GM13976 (cell line): ENCODE measurements at regions not wholly inside any gene's neighbourhood (a gene's known extent, or its start where the extent isn't known, plus 50 kb on each side); places are given as distances from the start of the nearest gene placed in this dataset.

Experiments used
- DNase-seq: peaks from one replicate; pipeline ENCODE4 v3.0.0; 2012; ENCODE audit warnings: low spot score
- in situ Hi-C: fragments of 300-500 bp; cut with MboI; formaldehyde crosslinking; loops from one replicate; pipeline ENCODE4 v1.12.0; 2022; ENCODE audit warnings: low sequenced_read_pairs, mixed read lengths, inconsistent platforms; ENCODE audit not compliant: unreplicated experiment
- TF ChIP-seq, protein P1 (sequence below): IDR thresholded peaks from 2 replicates; pipeline ENCODE4 v1.5.1; 2012; ENCODE audit warnings: borderline replicate concordance, mild to moderate bottlenecking; ENCODE audit not compliant: insufficient read depth; ENCODE audit errors: extremely low read depth, missing control alignments, control extremely low read depth

- TF ChIP-seq, protein P1, sequence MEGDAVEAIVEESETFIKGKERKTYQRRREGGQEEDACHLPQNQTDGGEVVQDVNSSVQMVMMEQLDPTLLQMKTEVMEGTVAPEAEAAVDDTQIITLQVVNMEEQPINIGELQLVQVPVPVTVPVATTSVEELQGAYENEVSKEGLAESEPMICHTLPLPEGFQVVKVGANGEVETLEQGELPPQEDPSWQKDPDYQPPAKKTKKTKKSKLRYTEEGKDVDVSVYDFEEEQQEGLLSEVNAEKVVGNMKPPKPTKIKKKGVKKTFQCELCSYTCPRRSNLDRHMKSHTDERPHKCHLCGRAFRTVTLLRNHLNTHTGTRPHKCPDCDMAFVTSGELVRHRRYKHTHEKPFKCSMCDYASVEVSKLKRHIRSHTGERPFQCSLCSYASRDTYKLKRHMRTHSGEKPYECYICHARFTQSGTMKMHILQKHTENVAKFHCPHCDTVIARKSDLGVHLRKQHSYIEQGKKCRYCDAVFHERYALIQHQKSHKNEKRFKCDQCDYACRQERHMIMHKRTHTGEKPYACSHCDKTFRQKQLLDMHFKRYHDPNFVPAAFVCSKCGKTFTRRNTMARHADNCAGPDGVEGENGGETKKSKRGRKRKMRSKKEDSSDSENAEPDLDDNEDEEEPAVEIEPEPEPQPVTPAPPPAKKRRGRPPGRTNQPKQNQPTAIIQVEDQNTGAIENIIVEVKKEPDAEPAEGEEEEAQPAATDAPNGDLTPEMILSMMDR, result no peak
- in situ Hi-C loops, result no loop called here
- no peak for DNase-seq
Measured at GRCh38 chr6:1526398-1527072, 83.2 kb upstream of the FOXC1 start.

DNA sequence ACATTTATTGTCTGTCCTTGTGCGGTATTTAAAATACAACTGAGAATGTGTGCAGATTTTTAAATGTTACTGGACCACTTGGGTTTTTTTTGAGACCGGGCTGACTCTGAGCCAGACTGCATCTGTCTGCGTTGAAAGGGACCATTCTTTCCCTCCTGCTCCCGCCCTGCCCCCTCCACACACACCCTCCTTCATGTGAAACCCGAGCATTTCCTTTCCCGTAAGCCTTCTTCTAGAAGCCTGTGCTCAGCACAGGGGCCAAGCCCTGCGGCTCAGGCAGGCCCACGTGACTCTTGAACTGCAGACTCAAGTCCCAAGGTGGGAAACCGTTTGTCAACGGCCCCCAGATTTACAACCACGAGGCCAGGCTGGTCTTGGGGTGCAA lies 82.7 kb upstream of the FOXC1 start:
- no peak for DNase-seq
- TF ChIP-seq, protein P1, result no peak
- in situ Hi-C loops, result no loop called here

DNA sequence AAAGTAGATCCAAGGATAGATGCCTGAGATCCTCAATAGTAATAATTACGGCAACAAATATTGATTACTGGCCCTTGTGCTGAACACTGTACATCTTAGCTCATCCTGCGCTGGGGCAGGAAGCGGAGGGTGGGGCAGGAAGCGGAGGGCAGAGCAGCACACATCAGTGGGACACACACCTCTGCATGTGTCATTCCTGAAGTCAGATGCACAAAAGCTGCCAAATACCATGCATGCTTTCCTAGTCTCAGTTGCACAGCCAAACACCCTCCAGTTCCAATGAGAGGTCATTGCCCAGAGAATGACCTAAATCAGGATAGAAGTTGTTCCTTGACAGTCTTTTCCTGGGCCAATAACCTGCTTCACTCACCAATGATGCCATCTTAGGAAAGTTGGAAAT lies 74.4 kb upstream of the FOXC1 start:
- in situ Hi-C loops, result no loop called here
- DNase-seq, result no peak
- TF ChIP-seq, protein P1, result no peak

GRCh38 chr6:1536526-1537429 lies 72.9 kb upstream of the FOXC1 start:
- in situ Hi-C loops, result no loop called here
- DNase-seq, result no peak
- TF ChIP-seq, protein P1, result no peak

DNA sequence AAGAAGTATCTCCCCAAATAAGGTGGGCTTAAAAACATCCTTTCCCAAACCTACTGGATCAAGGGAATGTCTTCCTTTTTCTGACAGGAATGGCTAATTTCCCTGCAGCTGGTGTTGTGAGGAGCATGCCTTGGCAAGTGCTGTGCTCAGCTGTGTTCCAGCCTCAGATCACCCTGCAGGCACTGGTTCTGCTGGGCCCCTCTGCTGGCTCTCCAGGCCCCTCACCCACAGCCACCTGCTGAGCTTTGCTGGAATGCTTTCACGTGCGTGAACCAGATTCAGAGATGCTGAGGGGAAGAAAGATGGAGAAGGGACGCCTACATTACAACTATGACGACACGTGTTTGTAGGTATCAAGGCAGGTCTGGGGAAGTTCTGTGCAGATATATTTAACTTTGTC lies 71.3 kb upstream of the FOXC1 start:
- DNase-seq, result no peak
- in situ Hi-C loops, result no loop called here
- TF ChIP-seq, protein P1, result no peak

GRCh38 chr6:1538810-1539478 lies 70.8 kb upstream of the FOXC1 start:
- in situ Hi-C loops, result no loop called here
- TF ChIP-seq, protein P1, result no peak
- no peak for DNase-seq
